HUES48 (cell line): ENCODE measurements at regions not wholly inside any gene's neighbourhood (a gene's known extent, or its start where the extent isn't known, plus 50 kb on each side); places are given as distances from the start of the nearest gene placed in this dataset.

Source experiments
- H3K27ac ChIP-seq: one replicate; pipeline ENCODE4 v1.7.0; 2013; ENCODE audit warnings: low read depth, low read length, inconsistent platforms
- H3K27me3 ChIP-seq: 2 replicates; pipeline ENCODE4 v1.6.1; 2013; ENCODE audit warnings: mild to moderate bottlenecking, low read length; ENCODE audit not compliant: control insufficient read depth, insufficient read depth
- H3K36me3 ChIP-seq: 2 replicates; pipeline ENCODE4 v1.6.1; 2013; ENCODE audit warnings: low read length; ENCODE audit not compliant: control insufficient read depth, insufficient read depth
- H3K4me1 ChIP-seq: 2 replicates; pipeline ENCODE4 v1.6.1; 2013; ENCODE audit warnings: mild to moderate bottlenecking, low read length; ENCODE audit not compliant: control insufficient read depth, insufficient read depth
- H3K4me3 ChIP-seq: 2 replicates; pipeline ENCODE4 v1.5.1; 2013; ENCODE audit warnings: mild to moderate bottlenecking, low read depth, low read length
- H3K9ac ChIP-seq: 2 replicates; pipeline ENCODE4 v1.6.1; 2013; ENCODE audit warnings: mild to moderate bottlenecking, low read depth, low read length, moderate library complexity
- H3K9me3 ChIP-seq: 2 replicates; pipeline ENCODE4 v1.6.1; 2013; ENCODE audit warnings: low read length; ENCODE audit not compliant: control insufficient read depth, insufficient read depth

- H3K4me3 ChIP-seq: no peak overlapping the region
- no peaks in the 10 kb centered on the region for H3K27me3 ChIP-seq
- H3K4me1 ChIP-seq: no peaks in the 10 kb centered on the region
- H3K36me3 ChIP-seq: no peaks in the 10 kb centered on the region
- H3K9ac ChIP-seq: no peak overlapping the region
- no peaks in the 10 kb centered on the region for H3K9me3 ChIP-seq
- no peak overlapping the region for H3K27ac ChIP-seq
These were observed 53.1 kb downstream of the CH25H start for GRCh38 chr10:89153971-89154370.

- H3K9ac ChIP-seq: no peak overlapping the region
- no peak overlapping the region for H3K27ac ChIP-seq
- no peak overlapping the region for H3K4me3 ChIP-seq
- no peaks in the 10 kb centered on the region for H3K27me3 ChIP-seq
- no peaks in the 10 kb centered on the region for H3K36me3 ChIP-seq
- H3K4me1 ChIP-seq: no peaks in the 10 kb centered on the region
- 0 out of 2 replicates have a peak, but pooled peaks cover under 1% of the 10 kb centered on the region for H3K9me3 ChIP-seq
These were observed 54.0 kb downstream of the CH25H start for GRCh38 chr10:89153116-89153515.

DNA sequence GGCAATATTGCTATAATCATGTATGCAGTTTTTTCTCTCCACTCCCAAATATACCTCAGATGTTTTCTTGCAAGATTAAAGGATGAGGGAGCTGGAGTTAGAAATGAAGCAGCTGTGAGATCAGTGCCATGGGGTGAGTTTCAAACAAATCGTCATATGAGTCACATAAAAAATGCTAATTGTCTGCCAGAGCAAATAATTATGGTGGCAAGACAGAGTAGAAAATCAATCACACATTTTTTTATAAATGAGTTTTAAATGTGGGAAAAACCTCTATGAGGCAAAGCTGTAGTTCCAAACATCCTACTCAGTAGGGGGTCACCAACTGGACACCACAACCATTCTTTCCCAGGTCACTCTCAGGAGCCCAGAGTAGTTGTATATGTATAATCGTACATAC is 55.3 kb downstream of the CH25H start:
- Histone ChIP-seq H3K9ac (no peak overlapping the region), H3K27me3 (no peaks in the 10 kb centered on the region), H3K4me3 (no peak overlapping the region), H3K36me3 (no peaks in the 10 kb centered on the region), H3K27ac (no peak overlapping the region), H3K4me1 (no peaks in the 10 kb centered on the region), H3K9me3 (0 out of 2 replicates have a peak, but pooled peaks cover 3% of the 10 kb centered on the region)

- Histone ChIP-seq H3K9me3 (0 out of 2 replicates have a peak, but pooled peaks cover 3% of the 10 kb centered on the region), H3K27ac (no peak overlapping the region), H3K9ac (no peak overlapping the region), H3K4me3 (no peak overlapping the region), H3K4me1 (no peaks in the 10 kb centered on the region), H3K27me3 (no peaks in the 10 kb centered on the region), H3K36me3 (no peaks in the 10 kb centered on the region)
These were observed 59.1 kb downstream of the CH25H start for GRCh38 chr10:89148061-89148460.

- Histone ChIP-seq H3K27me3 (no peaks in the 10 kb centered on the region), H3K4me3 (no peak overlapping the region), H3K4me1 (no peaks in the 10 kb centered on the region), H3K36me3 (no peaks in the 10 kb centered on the region), H3K9me3 (0 out of 2 replicates have a peak, but pooled peaks cover 3% of the 10 kb centered on the region), H3K27ac (no peak overlapping the region), H3K9ac (no peak overlapping the region)
These were observed 59.9 kb downstream of the CH25H start for GRCh38 chr10:89147256-89147655.

GRCh38 chr10:89144836-89145235 is 62.3 kb downstream of the CH25H start:
- no peaks in the 10 kb centered on the region for H3K27me3 ChIP-seq
- H3K4me3 ChIP-seq: no peak overlapping the region
- H3K27ac ChIP-seq: no peak overlapping the region
- no peak overlapping the region; the same call in 1 of the 2 replicates for H3K9ac ChIP-seq
- no peaks in the 10 kb centered on the region for H3K4me1 ChIP-seq
- H3K9me3 ChIP-seq: 0 out of 2 replicates have a peak, but pooled peaks cover 3% of the 10 kb centered on the region
- no peaks in the 10 kb centered on the region for H3K36me3 ChIP-seq

DNA sequence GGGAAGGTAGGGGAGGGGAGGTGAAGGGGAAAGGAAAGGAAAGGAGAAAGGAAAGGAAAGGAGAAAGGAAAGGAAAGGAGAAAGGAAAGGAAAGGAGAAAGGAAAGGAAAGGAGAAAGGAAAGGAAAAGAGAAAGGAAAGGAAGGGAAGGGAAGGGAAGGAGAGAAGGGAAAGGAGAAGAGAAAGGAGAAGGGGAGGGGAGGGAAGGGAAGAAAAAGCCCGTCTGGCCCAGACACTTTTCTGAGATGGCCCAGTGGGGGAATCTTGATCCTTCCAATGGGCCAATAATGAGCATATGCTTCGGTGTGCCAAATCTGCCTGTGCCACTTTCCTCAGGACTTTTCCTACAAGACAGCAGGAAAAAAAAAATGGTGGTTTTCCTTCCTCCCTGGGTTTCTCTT is 64.5 kb downstream of the CH25H start:
- no peak overlapping the region for H3K27ac ChIP-seq
- H3K9ac ChIP-seq: no peak overlapping the region
- H3K9me3 ChIP-seq: no peaks in the 10 kb centered on the region

GRCh38 chr10:89138755-89139490 is 68.2 kb downstream of the CH25H start:
- no peak overlapping the region for H3K27ac ChIP-seq
- H3K27me3 ChIP-seq: no peaks in the 10 kb centered on the region
- H3K4me1 ChIP-seq: no peaks in the 10 kb centered on the region
- no peaks in the 10 kb centered on the region for H3K9me3 ChIP-seq
- no peak overlapping the region for H3K9ac ChIP-seq
- no peaks in the 10 kb centered on the region for H3K36me3 ChIP-seq
- H3K4me3 ChIP-seq: no peak overlapping the region

More for the DNA sequence above, 64.5 kb downstream of the CH25H start:
- Histone ChIP-seq H3K4me1 (no peaks in the 10 kb centered on the region), H3K36me3 (no peaks in the 10 kb centered on the region), H3K4me3 (no peak overlapping the region), H3K27me3 (no peaks in the 10 kb centered on the region)

- no peaks in the 10 kb centered on the region for H3K27me3 ChIP-seq
- no peak overlapping the region for H3K27ac ChIP-seq
These were observed 72.2 kb downstream of the CH25H start for GRCh38 chr10:89134963-89135362.

GRCh38 chr10:89129911-89130310 is 77.2 kb downstream of the CH25H start:
- Histone ChIP-seq H3K4me1 (no peaks in the 10 kb centered on the region), H3K27me3 (no peaks in the 10 kb centered on the region), H3K36me3 (no peaks in the 10 kb centered on the region), H3K4me3 (no peak overlapping the region), H3K9me3 (no peaks in the 10 kb centered on the region), H3K9ac (no peak overlapping the region), H3K27ac (no peak overlapping the region)

More at GRCh38 chr10:89134963-89135362, 72.2 kb downstream of the CH25H start:
- H3K4me3 ChIP-seq: no peak overlapping the region
- no peaks in the 10 kb centered on the region for H3K4me1 ChIP-seq
- H3K9ac ChIP-seq: no peak overlapping the region
- no peaks in the 10 kb centered on the region for H3K9me3 ChIP-seq
- no peaks in the 10 kb centered on the region for H3K36me3 ChIP-seq

DNA sequence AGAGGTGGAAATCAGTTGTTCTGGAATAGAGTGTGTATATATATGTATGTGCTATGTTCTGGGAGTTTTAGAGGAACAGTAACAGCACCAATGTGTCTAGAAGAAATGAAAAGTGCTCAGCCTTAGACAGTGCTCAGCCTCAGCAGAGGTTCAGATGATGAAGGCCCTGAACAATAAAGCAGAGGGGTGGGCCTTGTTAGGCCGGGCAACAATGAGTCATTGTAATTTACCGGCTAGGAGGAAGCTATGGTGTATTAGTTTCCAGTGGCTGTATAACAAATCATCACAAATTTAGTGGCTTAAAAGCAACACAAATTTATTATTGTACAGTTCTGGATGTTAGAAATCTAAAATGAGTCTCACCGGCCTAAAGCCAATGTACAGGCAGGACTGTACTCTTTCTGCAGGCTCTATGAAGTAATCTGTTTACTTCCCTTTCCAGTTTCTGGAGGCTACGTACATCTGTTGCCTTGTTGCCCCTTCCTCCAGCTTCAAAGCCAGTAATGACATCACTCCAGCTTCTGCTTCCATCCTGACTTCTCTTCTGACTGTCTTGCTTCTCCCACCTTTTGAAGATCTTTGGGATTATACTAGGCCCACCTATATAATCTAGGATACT is 84.6 kb downstream of the CH25H start:
- H3K27me3 ChIP-seq: no peaks in the 10 kb centered on the region
- no peak overlapping the region for H3K9ac ChIP-seq
- H3K9me3 ChIP-seq: no peaks in the 10 kb centered on the region
- H3K36me3 ChIP-seq: no peaks in the 10 kb centered on the region
- no peaks in the 10 kb centered on the region for H3K4me1 ChIP-seq
- no peak overlapping the region for H3K4me3 ChIP-seq
- no peak overlapping the region for H3K27ac ChIP-seq
